HG02759 (cell line): ENCODE measurements at regions not wholly inside any gene's neighbourhood (a gene's known extent, or its start where the extent isn't known, plus 50 kb on each side); places are given as distances from the start of the nearest gene placed in this dataset.
A peak's percentile ranks its signal among the peaks of the same experiment; 100 is the strongest.
"Not testable (repeated sequence)": the region's sequence is repeated elsewhere in the genome, so short reads cannot be mapped to it uniquely, and the experiment has no call there.

ENCODE experiments used
- ATAC-seq: cut with Tn5 transposase; IDR thresholded peaks from one replicate; pipeline ENCODE4 v1.9.1; 2021; ENCODE audit warnings: mild to moderate bottlenecking, moderate library complexity; ENCODE audit not compliant: unreplicated experiment

GRCh38 chr9:27671636-27672035 is 98.4 kb upstream of the C9orf72 start:
- ATAC-seq: no peak

- ATAC-seq: no peak
Observed at GRCh38 chr9:27672718-27673117, 99.4 kb upstream of the C9orf72 start.

GRCh38 chr9:27673641-27674040 is 100.4 kb upstream of the C9orf72 start:
- ATAC-seq: no peak

- no peak for ATAC-seq
Observed at GRCh38 chr9:27675354-27675753, 102.1 kb upstream of the C9orf72 start.

GRCh38 chr9:27676827-27677226 is 103.5 kb upstream of the C9orf72 start:
- no peak for ATAC-seq

GRCh38 chr9:27679338-27679737 is 106.1 kb upstream of the C9orf72 start:
- ATAC-seq: no peak

- no peak for ATAC-seq
Observed at GRCh38 chr9:27683181-27683580, 109.9 kb upstream of the C9orf72 start.

GRCh38 chr9:27688954-27689353 is 115.7 kb upstream of the C9orf72 start:
- ATAC-seq: no peak

GRCh38 chr9:27690816-27691215 is 117.5 kb upstream of the C9orf72 start:
- ATAC-seq: not testable (repeated sequence)

GRCh38 chr9:27699621-27700020 is 126.3 kb upstream of the C9orf72 start:
- ATAC-seq: no peak

- no peak for ATAC-seq
Observed at GRCh38 chr9:27701016-27701415, 127.7 kb upstream of the C9orf72 start.

- ATAC-seq: no peak
Observed at GRCh38 chr9:27701587-27701986, 128.3 kb upstream of the C9orf72 start.

- no peak for ATAC-seq
Observed at GRCh38 chr9:27703216-27703980, 130.1 kb upstream of the C9orf72 start.

- no peak for ATAC-seq
Observed at GRCh38 chr9:27711241-27711640, 138.0 kb upstream of the C9orf72 start.

- ATAC-seq: no peak
Observed at GRCh38 chr9:27712806-27713205, 139.5 kb upstream of the C9orf72 start.

- no peak for ATAC-seq
Observed at GRCh38 chr9:27714388-27714787, 141.1 kb upstream of the C9orf72 start.

GRCh38 chr9:27715651-27716050 is 142.4 kb upstream of the C9orf72 start:
- no peak for ATAC-seq

- no peak for ATAC-seq
Observed at GRCh38 chr9:27717991-27718390, 144.7 kb upstream of the C9orf72 start.

- ATAC-seq: no peak
Observed at GRCh38 chr9:27719711-27720110, 146.4 kb upstream of the C9orf72 start.

GRCh38 chr9:27722866-27723265 is 149.6 kb upstream of the C9orf72 start:
- ATAC-seq: no peak

GRCh38 chr9:27726244-27727081 is 153.2 kb upstream of the C9orf72 start:
- peak; percentile 89 for ATAC-seq

GRCh38 chr9:27732494-27732893 is 159.2 kb upstream of the C9orf72 start:
- ATAC-seq: no peak
